DND-41 (cell line): ENCODE measurements at regions not wholly inside any gene's neighbourhood (a gene's known extent, or its start where the extent isn't known, plus 50 kb on each side); places are given as distances from the start of the nearest gene placed in this dataset.

Experiments
- EZH2 ChIP-seq: IDR thresholded peaks from 3 replicates; pipeline ENCODE4 v1.6.1; 2012; ENCODE audit warnings: borderline replicate concordance, low read depth, mild to moderate bottlenecking, moderate library complexity, low read length, inconsistent platforms; ENCODE audit not compliant: severe bottlenecking
- TF ChIP-seq, protein P1 (sequence below): IDR thresholded peaks from 2 replicates; pipeline ENCODE4 v1.5.1; 2012; ENCODE audit warnings: borderline replicate concordance, low read length, moderate library complexity, mild to moderate bottlenecking; ENCODE audit not compliant: poor library complexity, severe bottlenecking; ENCODE audit errors: extremely low read depth

DNA sequence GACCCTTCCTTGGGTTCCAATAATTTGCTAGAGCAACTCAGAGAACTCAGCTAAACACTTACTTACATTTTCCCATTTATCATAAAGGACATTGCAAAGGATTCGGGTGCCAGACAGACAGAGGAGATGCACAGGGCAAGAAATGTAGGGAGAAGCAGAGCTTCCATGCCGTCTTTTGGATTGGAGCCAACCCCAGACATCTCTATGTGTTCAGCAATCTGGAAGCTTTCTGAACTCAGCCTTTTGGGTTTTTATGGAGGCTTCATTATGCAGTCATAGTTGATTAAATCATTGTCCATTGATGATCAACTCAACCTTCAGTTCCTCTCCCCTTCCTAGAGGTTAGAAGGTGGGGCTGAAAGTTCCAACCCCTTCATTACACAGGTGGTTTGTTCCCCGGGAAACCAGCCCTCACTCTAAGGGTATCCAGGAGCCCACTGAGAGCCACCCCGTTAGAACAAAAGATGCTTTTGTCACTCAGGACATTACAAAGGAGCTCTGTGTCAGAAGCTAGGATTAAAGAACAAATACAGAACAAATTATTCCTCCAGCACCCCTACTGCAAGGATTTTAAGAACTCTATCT, 211.9 kb upstream of the VSTM2A start:
- TF ChIP-seq, protein P1, sequence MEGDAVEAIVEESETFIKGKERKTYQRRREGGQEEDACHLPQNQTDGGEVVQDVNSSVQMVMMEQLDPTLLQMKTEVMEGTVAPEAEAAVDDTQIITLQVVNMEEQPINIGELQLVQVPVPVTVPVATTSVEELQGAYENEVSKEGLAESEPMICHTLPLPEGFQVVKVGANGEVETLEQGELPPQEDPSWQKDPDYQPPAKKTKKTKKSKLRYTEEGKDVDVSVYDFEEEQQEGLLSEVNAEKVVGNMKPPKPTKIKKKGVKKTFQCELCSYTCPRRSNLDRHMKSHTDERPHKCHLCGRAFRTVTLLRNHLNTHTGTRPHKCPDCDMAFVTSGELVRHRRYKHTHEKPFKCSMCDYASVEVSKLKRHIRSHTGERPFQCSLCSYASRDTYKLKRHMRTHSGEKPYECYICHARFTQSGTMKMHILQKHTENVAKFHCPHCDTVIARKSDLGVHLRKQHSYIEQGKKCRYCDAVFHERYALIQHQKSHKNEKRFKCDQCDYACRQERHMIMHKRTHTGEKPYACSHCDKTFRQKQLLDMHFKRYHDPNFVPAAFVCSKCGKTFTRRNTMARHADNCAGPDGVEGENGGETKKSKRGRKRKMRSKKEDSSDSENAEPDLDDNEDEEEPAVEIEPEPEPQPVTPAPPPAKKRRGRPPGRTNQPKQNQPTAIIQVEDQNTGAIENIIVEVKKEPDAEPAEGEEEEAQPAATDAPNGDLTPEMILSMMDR, result no peak
- no peak for TF ChIP-seq EZH2
